NCI-H748 treated with DMSO at 0.1 percent for 48 hours (cell line): ENCODE measurements at regions not wholly inside any gene's neighbourhood (a gene's known extent, or its start where the extent isn't known, plus 50 kb on each side); places are given as distances from the start of the nearest gene placed in this dataset.

ENCODE experiments used
- DNase-seq: peaks from one replicate; lab custom pipeline; 2025; lab: John Stamatoyannopoulos, UW

- DNase-seq, result no peak
Measured at GRCh38 chr13:55669051-55669450, 1471.7 kb upstream of the PRR20A start.

DNA sequence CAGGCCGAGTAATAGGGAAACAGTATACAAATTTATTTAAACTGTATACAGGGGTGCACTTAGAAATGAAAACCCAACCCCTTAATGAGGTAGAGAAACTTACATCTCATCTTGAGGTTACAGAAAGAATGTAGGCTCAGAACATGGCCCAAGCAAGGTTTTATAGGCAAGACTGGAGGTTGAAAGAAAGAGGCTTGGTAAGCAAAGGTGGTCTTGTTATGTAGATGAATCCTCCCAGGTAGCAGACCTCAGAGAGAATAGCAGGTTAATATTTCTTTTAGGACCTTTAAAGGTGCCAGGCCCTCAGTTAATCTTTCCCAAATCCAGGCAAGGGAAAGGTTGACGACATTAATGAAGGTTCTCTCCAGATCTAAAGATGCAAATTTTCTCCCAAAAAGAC lies 1466.8 kb upstream of the PRR20A start:
- no peak for DNase-seq

GRCh38 chr13:55682776-55683175 lies 1457.9 kb upstream of the PRR20A start:
- DNase-seq, result no peak

DNA sequence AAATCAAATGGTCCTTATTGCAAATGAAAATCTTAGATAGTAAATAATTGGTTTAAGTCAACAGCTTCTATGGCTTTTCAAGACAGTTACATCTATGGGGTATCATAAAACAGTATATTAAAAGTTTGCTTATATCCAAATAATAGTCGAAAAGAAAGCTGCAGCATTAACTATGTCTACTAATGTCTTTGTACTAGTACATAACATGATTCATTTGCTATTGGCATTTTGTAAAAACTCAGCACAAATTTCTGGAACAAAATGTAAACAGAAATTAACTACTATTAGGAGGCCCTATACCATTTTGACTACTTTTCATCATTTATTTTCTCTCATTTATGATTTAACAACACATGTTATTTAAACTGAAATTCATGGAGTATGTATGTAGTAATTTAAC lies 1435.2 kb upstream of the PRR20A start:
- no peak for DNase-seq

- peak; percentile 34 for DNase-seq
Measured at GRCh38 chr13:55705971-55706370, 1434.7 kb upstream of the PRR20A start.

DNA sequence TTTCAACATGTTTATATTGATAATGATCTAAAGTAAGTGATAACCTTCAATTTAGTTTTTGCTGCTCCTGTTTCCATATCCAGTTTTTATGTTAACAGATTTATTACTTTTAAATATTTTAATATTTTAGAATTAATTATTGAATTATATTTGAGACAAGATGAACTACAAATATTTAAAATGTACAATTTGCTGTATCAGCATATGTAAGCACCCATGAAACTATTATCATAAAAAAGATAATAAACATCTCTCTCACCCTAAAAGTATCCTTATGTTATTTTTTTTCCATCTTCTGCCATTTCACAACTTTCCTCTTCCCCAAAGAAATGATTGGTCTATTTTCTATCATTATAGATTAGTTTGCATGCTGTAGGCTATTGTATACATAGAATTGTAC lies 1426.6 kb upstream of the PRR20A start:
- no peak for DNase-seq

DNA sequence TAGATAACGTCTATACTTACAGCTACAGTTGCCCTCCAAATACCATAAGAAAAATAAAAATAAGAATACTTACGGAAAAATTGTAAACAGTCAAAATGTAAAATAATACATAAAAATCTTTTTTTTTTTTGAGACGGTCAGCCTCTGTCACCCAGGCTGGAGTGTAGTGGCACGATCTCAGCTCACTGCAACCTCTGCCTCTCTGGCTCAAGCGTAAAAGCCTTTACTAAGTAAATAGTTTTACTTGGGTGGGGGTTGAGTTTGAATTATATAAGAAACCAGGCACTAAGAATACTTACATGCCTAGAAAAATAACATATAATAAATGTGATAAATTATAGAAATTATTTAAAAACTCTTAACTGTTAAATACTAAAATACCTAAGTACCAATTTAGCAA lies 1413.0 kb upstream of the PRR20A start:
- DNase-seq, result no peak

- peak; percentile 42 for DNase-seq
Measured at GRCh38 chr13:55728247-55728646, 1412.5 kb upstream of the PRR20A start.

- no peak for DNase-seq
Measured at GRCh38 chr13:55745828-55746227, 1394.9 kb upstream of the PRR20A start.

DNA sequence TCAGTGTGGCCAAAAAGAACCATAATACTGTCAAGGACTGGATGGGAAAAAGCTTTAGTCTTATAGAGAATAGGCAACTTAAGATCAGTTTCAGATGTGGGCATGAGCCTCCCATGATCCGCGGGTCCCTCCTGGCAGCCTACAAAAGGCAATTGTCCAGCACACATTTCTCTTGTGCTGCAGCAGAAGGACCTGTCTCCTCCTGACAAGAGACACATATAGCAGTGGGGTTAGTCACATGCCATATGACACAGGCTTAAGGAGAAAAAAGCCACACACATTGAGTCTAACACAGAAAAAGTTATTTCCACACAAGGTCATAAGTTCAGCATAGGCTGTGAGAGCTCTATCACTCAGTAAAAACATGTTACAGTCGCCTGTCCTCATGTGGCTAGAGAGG lies 1378.7 kb upstream of the PRR20A start:
- DNase-seq, result no peak

DNA sequence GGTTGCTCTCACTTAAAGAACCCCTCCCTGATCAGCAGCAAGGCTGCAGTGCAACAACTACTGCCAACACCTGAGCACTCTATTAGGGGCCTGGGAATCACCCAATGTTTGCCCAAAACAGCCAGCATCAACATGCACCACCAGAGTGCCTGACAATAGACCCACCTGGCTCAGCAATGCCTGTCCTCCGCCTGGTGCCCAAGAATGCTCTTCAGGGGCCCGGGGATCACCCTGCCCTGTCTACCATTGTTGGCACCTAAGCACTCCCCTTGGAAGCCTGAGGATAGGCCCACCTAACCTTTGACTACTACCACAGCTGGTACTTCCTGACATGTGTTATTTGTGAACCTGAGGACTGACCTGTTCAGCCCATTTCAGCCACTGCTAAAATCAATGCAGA lies 1363.1 kb upstream of the PRR20A start:
- DNase-seq, result no peak

DNA sequence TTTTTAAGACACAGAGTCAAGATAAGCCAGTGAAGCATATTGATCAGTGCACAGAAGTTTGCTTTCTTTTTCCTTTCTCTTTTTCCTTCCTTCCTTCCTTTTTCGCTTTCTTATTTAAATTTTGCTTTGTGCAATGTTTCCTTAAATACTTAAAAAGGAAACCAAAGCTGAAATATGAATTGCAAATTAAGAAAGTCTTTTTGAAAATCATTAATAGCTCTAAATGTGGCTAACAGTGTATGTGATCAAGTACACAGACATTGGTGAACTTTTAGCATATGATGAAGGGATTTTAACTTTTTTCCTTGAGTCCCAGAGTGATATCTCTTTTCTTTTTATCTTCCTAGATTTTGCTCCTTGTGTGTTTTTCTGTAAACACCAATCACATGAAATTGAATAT lies 1356.9 kb upstream of the PRR20A start:
- no peak for DNase-seq

- no peak for DNase-seq
Measured at GRCh38 chr13:55788548-55788947, 1352.2 kb upstream of the PRR20A start.

DNA sequence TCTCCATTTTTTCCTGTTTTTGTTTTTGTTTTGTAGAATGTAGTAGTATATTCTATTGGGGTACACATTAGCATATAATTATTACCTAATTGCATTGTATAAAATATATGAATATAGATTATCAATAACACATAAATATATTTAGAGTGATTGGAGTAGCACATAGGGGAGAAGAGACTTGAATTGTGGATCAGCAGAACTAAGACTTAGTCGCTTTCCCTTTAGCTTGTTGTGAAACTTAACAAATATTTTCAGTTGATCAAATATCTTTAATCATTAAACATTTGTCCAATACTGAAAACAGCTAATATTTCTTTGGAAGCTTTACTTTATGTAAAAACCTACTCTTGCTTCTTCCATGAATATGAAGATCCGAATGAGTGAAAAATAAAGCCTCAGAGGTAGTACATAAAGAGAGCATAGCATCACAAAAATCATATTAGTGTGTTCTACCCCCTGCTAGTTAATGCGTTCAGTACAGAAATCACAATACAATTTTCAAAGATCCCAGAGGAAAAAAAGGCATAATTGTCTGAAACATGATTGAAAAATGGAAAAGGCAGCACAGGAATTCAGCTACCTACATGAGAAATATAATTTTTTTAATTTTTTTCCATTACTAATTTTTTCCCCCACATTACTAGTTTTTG lies 1348.0 kb upstream of the PRR20A start:
- DNase-seq, result no peak

DNA sequence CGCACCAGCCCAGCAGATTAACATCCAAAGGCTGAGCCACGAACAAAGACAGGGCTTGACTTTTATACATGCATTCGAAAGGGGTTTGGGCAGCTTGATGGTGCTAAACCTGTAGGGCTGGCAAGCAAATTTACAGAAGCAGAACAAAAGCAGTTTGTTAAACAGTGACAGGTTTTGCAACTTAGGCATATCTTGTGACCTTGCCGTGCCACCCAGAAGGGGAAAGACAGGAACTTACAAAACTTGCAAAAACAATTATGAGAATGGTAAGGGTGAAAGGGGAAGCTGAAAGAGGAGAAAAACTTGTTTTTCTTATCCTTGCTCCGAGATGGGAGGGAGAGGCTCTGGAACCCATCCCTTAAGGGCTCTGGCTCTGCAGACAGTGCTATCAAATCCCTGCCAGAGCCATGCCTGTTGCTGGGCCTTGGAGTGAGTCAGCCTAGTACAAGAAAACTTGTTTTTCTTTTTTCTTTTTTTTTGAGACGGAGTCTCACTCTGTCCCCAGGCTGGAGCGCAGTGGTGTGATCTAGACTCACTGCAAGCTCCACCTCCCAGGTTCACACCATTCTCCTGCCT lies 1325.2 kb upstream of the PRR20A start:
- no peak for DNase-seq

- DNase-seq, result peak; percentile 91
Measured at GRCh38 chr13:55816976-55817601, 1323.6 kb upstream of the PRR20A start.

- no peak for DNase-seq
Measured at GRCh38 chr13:55820817-55821216, 1319.9 kb upstream of the PRR20A start.

- DNase-seq, result no peak
Measured at GRCh38 chr13:55869648-55870047, 1271.1 kb upstream of the PRR20A start.

GRCh38 chr13:55887561-55887960 lies 1253.2 kb upstream of the PRR20A start:
- DNase-seq, result no peak

- no peak for DNase-seq
Measured at GRCh38 chr13:55893540-55893939, 1247.2 kb upstream of the PRR20A start.

GRCh38 chr13:55937180-55937579 lies 1203.5 kb upstream of the PRR20A start:
- no peak for DNase-seq

DNA sequence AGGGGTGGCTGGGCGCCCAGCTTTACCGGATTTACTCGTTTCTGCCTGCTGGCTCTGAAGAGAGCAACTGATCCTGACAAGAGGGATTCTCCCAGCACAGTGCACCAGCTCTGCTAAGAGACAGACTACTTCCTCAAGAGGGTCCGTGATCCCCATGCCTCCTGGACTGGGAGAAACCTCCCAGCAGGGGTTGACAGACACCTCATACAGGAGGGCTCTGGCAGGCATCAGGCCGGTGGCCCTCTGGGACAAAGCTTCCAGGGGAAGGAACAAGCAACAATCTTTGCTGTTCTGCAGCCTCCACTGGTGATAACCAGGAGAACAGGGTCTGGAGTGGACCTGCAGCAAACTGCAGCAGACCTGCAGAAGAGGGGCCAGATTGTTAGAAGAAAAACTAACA lies 1192.5 kb upstream of the PRR20A start:
- DNase-seq, result no peak

DNA sequence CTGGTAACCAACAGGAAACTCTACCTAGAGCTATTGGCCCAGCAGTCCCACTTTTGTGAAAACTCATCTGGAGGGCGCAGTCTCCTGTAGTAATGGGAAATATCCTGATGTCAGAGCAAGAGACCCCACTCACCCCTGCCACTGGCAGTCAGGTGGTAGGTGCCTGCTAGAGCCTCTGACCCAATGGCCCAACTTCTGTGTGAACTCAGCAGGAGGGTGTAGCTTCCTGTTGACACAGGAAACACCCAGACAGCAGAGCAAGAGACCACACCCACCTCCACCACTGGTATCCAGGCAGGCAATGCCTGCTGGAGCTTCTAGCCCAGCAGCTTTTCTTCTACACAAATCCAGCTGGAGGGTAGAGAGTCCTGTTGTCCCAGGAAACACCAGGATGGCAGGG lies 1176.8 kb upstream of the PRR20A start:
- no peak for DNase-seq

GRCh38 chr13:55967055-55967454 lies 1173.7 kb upstream of the PRR20A start:
- no peak for DNase-seq
